ENCODE measurements at regions not wholly inside any gene's neighbourhood (a gene's known extent, or its start where the extent isn't known, plus 50 kb on each side); places are given as distances from the start of the nearest gene placed in this dataset.

GRCh38 chr15:35151381-35151780, 66.3 kb upstream of the NANOGP8 start:
- DNase-seq = no peak

- no peak for DNase-seq
Measured at GRCh38 chr15:35150361-35150760, 65.3 kb upstream of the NANOGP8 start.

GRCh38 chr15:35145336-35145735, 60.2 kb upstream of the NANOGP8 start:
- DNase-seq = no peak

DNA sequence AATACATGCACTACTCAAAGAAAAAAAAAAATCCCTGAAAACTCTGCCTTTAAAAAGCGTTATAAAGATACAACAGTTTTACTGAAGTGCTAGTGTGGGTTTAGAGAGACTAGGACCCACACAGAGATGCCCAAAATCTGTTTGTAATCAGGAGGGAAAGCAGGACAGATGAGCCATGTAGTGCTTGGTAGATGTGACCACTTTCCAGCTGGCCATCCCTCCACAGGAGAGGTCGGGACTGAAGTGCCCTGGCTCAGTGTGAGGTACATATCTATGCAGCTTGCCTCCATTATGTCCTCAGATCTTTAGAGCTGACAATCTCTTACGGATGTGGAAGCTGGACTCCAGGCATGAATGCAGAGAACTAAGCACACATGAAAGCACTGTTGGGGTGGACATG, 57.5 kb upstream of the NANOGP8 start:
- no peak for DNase-seq

- DNase-seq = no peak
Measured at GRCh38 chr15:35141743-35142471, 56.8 kb upstream of the NANOGP8 start.

GRCh38 chr15:35139822-35140221, 54.7 kb upstream of the NANOGP8 start:
- no peak for DNase-seq

DNA sequence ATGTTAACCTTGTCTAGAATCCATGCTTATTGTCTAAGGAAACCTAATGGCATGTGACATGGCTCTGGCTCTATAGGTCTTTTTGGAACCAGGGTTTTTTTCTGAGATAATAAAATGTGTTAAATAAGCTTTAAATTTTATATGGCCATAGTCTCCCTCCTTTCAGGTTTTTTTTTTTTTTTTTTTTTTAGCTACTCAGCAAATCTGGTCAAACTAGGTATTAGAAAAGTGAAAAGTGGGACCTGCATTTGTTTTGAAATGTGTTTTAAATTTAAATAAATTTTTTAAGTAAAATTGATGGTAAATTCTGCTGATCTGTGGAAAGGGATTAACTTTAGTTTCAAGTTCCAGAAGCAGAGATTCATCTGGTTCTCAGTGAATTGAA, 52.1 kb upstream of the NANOGP8 start:
- no peak for DNase-seq

GRCh38 chr15:35136321-35137189, 51.5 kb upstream of the NANOGP8 start:
- DNase-seq = no peak

All from DMS 273 treated with DMSO at 0.1 percent for 48 hours (cell line).